HG03097 (cell line): ENCODE measurements at regions not wholly inside any gene's neighbourhood (a gene's known extent, or its start where the extent isn't known, plus 50 kb on each side); places are given as distances from the start of the nearest gene placed in this dataset.
A peak's percentile ranks its signal among the peaks of the same experiment; 100 is the strongest.

Experiments
- ATAC-seq: cut with Tn5 transposase; IDR thresholded peaks from one replicate; pipeline ENCODE4 v1.9.1; 2021; ENCODE audit not compliant: unreplicated experiment, low FRiP score

DNA sequence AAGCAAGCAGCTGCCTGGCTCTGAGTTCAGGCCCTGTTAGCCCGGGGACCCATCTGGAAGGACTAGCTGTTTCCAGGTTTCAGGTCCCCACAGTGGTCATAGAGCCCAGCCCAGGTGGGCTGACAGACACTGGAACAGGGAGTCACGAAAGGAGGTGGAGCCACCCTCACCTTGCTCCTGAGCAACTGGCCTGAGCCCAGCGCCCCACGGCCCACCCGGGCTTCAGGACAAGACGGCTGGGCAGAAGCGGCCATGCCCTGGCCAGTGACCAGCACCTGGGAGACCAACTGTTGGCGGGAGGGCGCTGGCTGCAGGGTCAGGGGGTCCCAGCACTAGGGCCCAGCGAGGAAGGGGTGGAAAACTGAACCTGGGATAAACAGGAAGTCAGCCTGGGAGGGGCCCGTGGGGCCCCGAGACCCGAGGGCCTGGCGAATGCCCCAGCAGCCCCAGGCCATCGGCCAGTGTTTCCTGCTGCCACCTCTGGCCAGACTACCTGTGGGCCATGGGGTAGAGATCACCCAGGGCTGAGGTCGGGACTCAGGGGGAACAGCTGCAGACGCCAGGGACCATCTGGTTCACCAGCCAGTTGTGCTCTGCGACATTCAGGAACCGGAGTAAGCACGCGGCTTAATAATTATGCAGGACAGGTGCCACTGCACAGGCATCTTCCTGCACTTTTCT is 282.1 kb upstream of the PPP2R2D start:
- no peak for ATAC-seq

GRCh38 chr10:131620314-131620713 is 280.5 kb upstream of the PPP2R2D start:
- ATAC-seq = no peak

DNA sequence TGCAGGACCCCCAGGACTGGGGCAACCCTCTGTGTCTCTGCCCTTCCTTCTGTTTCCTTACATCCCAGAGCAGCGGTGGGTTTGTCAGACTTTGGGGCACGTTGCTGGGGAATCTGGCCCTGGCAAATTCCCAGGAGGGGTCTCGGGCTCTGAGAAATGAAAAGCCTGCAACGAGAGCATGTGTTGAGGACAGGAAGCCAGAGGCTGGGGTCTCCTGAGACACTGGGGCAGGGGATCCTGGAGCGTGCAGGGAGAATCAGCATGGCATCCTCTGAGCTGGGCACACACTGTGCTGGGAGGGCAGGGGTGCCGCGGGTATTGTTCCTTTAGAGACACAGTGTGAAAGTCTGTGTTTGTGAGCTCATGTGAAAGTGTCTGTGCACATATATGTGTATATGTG is 279.9 kb upstream of the PPP2R2D start:
- ATAC-seq = no peak

GRCh38 chr10:131621784-131622624 is 278.8 kb upstream of the PPP2R2D start:
- ATAC-seq = no peak

GRCh38 chr10:131625041-131625440 is 275.8 kb upstream of the PPP2R2D start:
- ATAC-seq = no peak

- no peak for ATAC-seq
These were observed 274.5 kb upstream of the PPP2R2D start for GRCh38 chr10:131626274-131626673.

DNA sequence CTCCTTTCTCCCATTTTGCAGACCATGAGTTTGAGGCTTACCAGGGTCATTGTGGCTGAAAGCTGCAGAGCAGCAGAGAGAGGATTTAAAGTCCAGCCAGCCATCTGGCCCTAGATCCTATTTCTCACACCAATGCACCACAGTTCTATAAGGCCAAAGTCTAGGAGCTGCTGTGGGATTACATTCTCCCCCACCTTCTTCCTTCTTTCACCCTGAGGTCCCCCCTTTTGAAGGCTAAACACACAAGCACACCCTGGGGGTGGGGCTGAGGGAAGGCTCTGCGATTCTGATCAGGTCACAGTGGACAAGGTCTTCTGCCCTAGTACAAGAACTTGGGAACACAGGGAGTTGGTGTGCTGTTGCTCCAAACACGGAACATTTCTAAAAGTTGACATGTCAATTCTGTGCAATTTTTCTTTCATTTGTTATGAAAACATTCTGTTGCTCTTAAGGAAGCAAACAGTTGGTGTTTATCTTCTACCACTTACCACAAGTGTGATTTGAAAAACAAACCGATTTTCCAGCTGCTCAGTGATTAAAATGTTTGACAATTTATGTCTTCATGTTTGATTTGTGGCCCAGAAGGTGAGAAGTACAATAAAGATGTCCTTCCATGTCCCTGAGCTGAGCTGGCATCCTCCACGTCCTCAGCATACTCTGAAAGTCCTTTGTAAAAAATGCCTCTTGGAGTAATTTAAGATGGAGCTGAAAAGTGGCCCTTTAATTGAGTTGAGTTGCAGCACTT is 271.6 kb upstream of the PPP2R2D start:
- no peak for ATAC-seq

DNA sequence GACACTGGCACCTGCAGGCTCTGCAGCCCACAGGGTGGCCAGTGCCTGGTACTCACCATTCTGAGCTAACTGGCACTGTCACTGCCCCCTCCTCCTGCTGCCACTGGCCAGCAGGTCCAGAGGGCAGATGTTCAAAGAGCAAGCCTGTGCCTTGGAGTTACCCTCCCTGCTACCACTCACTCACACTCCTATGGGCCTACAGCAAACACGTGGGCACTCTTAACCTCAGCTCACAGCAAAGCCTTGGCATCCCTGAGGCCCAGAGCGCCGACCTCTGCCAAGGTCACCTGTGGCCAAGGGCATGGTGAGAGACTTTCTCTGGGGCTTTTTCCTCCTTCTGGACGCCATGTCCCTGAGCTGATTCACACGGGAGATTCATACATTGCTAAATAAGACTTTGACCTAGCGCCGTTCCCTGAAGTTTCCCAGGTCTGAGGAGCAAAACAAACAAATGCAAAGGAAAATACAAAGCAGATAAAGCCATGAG is 270.0 kb upstream of the PPP2R2D start:
- ATAC-seq = no peak

GRCh38 chr10:131631619-131632018 is 269.2 kb upstream of the PPP2R2D start:
- no peak for ATAC-seq

- no peak for ATAC-seq
These were observed 265.2 kb upstream of the PPP2R2D start for GRCh38 chr10:131635564-131636015.

- ATAC-seq = no peak
These were observed 264.7 kb upstream of the PPP2R2D start for GRCh38 chr10:131636116-131636515.

DNA sequence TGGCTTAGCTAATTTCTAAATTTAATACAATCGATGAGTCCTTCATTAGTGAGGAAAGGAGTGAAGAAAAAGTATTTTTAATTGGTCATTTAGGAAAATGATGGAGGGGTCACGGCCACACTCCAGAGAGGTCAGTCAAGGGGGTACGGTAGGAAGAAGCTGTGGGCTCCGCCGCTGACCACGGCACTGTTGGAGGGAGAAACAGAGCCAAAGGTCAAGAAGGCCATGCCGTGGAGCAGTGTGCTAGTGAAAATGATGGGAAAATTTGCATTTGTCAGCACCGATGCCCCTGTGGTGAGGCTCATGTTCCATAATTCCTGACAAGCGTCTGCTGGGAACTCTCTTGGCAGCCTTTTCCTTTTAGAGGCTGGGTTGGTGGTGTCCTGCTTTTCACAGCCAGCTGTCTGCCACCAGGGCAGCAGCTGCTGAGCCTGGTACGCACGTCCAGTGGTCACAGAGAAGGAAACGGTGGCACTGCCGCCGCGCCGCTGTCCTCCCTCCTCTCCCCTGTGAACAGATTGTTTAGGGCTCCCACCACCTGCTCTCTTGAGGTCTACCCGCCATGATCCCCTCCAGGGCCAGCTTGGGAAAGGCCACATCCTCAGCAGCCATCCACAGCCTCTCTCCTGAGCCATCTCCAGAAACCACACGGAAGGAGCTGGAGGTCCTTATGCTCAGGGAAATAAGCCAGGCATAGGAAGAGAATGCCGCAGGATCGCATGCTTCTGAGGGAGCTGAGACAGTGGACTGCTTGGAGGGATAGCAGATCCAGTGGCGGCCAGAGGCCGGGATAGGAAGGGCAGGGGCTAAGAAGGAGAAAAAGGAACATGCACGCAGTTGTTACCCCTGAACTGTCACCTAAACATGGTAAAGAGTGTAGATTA is 263.7 kb upstream of the PPP2R2D start:
- no peak for ATAC-seq

DNA sequence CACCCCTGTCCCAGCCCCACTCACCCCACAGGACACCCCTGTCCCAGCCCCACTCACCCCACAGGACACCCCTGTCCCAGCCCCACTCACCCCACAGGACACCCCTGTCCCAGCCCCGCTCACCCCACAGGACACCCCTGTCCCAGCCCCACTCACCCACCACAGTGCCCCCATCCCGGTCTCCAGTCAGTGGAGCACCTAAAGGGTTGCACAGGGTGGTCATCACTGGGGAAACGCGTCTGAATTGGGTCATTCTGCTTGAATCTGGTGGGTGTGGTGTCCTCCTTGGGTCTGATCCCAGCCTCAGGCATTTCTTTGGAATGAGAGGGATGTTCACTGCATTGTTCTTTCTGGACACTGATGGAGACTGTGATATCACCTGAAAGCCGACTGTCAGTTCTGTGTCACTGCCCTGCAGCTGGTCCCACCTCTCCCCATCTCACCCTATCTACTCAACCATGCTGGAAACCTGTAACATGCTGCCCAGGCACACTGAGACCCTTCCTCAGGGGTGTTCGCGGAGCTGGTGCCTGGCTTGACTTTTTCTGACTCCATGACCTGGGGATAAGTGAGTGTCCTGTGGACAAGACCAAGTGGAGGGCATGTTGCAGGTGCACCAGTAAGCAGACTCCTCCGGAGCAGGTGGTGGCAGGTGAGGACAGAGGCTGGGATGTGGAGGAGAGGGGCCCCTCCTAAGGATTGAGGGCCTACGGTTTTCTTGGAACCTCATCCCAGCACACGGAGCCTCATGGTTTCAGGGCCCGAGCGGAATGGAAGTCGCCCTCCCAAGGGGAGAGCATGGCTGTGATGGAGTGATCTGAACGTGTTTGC is 262.5 kb upstream of the PPP2R2D start:
- ATAC-seq = no peak

DNA sequence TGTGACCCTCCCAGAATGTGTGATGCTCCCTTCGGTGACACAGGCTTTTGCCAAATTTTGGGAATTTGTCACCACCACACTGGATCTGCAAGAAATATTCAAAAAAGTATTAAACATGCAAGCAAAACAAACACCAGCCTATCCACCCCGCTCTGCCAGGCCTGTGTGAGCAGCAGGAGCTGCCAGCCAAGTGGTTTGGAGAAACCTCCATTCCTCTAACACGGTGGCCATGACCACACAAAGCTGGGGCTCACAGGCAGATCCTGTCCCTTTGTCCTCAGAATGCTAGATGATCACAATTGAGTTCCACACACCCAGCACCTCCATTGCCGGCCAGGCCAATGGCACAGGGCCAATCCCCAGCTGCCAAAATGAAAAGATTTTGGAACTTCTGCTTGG is 261.9 kb upstream of the PPP2R2D start:
- no peak for ATAC-seq

DNA sequence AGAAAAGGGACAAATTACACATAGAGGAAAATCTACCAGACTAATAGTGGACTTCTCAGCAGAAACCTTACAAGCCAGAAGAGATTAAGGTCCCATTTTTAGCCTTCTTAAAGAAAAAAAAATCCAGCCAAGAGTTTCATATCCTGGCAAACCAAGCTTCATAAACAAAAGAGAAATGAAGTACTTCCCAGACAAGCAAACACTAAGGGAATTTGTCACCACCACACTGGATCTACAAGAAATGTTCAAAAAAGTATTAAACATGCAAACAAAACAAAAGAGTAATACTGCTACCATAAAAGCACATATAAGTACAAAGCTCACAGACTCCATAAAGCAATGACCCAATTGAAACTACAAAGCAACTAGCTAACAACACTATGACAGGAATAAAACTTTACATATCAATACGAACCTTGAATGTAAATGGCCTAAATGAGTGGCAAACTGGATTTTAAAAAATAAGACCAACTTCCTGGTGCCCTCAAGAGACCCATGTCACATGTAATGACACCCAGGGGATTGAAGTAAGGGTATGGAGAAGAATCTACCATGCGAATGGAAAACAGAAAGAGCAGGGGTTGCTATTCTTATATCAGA is 260.7 kb upstream of the PPP2R2D start:
- no peak for ATAC-seq

DNA sequence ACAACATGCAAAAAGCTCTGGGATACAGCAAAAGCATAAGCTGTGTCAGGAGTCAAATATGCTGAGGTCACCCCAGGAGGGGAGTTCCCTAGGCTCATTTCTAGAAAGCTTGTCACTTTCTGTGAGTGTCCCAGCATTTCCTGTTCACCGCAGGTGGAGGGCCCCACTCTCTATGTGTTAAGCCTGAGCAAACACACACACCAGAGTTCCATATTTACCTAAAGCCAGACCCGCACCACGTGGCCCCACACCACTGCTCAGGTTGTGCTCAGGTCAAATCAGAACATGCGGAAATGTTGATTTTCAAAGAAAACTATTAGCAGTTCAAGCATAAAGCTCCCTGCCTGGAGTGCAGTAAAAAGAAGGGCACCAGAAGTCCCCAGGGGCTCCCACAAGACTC is 259.6 kb upstream of the PPP2R2D start:
- peak; percentile 99 for ATAC-seq

- no peak for ATAC-seq
These were observed 258.9 kb upstream of the PPP2R2D start for GRCh38 chr10:131641898-131642297.

GRCh38 chr10:131642966-131643365 is 257.8 kb upstream of the PPP2R2D start:
- ATAC-seq = no peak

DNA sequence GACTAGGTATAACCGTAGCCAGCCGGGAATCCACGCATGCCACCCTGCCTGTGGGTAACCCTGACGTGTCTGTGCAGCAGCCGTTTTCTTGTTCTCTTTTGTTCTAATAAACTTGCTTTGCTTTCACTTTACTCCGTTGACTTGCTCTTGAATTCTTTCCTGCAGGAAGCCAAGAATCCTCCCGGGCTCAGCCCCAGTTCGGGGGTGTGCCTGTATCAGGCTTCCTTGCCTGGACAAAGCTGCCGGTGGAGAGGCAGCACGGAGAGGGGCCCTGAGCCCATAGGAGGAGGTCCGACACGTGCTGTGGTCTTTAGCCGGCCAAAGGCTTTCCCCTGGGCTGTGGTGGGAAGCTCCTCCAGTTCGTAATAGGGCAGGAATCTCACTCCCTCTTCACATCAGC is 256.5 kb upstream of the PPP2R2D start:
- ATAC-seq = no peak
